ENCODE measurements at regions not wholly inside any gene's neighbourhood (a gene's known extent, or its start where the extent isn't known, plus 50 kb on each side); places are given as distances from the start of the nearest gene placed in this dataset.

DNA sequence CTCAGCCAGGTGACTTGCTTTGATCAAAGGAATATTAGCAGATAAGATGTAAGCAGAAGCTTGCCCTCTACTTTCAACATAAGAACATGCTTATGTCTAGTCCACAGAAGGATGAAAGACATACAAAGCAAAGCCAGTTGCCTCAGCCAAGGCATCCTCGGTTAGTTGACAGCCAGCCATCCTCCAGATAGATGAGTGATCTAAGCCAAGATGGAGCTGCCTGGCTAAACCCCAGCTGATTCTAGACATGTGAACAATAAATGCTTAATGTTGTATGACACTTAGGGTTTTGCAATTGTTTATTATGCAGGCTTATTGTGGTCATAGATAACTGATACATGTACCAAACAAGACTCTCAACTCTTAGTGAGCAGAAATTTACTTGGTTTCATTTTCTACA is 157.6 kb upstream of the TMTC2 start:
- Histone ChIP-seq H3K36me3 (no peaks in the 10 kb centered on the region), H3K4me2 (no peak overlapping the region)

DNA sequence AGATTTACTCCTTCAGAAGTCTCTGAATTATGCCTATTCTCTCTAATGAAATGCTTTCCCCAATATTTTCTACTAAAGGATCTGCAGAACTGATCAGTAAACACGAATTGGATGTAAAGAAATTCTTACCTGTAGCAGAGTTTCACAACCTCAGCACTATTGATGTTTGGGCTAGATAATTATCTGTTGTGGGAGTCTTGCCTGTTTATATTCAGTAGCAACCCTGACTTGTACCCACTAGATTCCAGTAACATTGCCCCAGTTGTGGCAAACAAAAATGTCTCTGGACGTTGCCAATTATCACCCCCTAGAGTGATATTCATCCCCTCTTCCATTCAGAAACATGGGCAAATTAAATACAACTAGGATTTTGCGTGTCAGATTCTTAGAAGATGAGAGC is 156.8 kb upstream of the TMTC2 start:
- no peak for TF ChIP-seq Cebpa-rat (IDR thresholded peaks at IDR 0.05)
- no peaks in the 10 kb centered on the region for H3K4me1 ChIP-seq
- no peaks in the 10 kb centered on the region for H3K9me3 ChIP-seq
- H4K20me1 ChIP-seq: no peaks in the 10 kb centered on the region
- H3K4me3 ChIP-seq: no peak overlapping the region
- no peak overlapping the region for H3K9ac ChIP-seq
- H3K36me3 ChIP-seq: no peaks in the 10 kb centered on the region
- no peak overlapping the region for H3K27ac ChIP-seq
- no peaks in the 10 kb centered on the region for H3K27me3 ChIP-seq
- H3K4me2 ChIP-seq: no peak overlapping the region

More for the DNA sequence above, 157.6 kb upstream of the TMTC2 start:
- H3K9me3 ChIP-seq: no peaks in the 10 kb centered on the region
- H3K27me3 ChIP-seq: no peaks in the 10 kb centered on the region
- H3K9ac ChIP-seq: no peak overlapping the region
- no peak overlapping the region for H3K27ac ChIP-seq
- no peaks in the 10 kb centered on the region for H3K4me1 ChIP-seq
- H4K20me1 ChIP-seq: no peaks in the 10 kb centered on the region
- no peak for TF ChIP-seq Cebpa-rat (IDR thresholded peaks at IDR 0.05)
- H3K4me3 ChIP-seq: no peak overlapping the region

DNA sequence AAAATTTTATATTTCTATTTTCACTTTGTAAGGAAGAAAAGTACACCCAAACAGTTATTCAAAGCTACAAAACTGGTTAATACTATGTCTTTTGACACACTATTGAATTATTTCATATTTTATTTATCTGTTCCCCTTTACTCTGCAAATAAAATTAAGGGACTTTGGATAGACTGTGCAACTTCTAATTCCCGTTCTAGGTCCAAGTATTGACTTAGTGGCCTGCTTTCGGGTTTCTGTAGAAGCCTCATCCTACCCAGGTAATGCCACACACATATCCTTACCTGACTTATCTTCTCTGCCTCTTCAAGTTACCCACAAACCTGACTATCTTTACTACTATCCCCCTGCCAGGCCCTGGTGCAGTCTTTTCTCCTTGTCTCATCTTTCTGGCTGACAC is 156.3 kb upstream of the TMTC2 start:
- no peak overlapping the region for H3K27ac ChIP-seq
- no peak for TF ChIP-seq Cebpa-rat (IDR thresholded peaks at IDR 0.05)
- H3K36me3 ChIP-seq: no peaks in the 10 kb centered on the region
- no peaks in the 10 kb centered on the region for H3K27me3 ChIP-seq
- H3K4me2 ChIP-seq: no peak overlapping the region
- no peak overlapping the region for H3K4me3 ChIP-seq
- H4K20me1 ChIP-seq: no peaks in the 10 kb centered on the region
- no peak overlapping the region for H3K9ac ChIP-seq
- no peaks in the 10 kb centered on the region for H3K9me3 ChIP-seq
- no peaks in the 10 kb centered on the region for H3K4me1 ChIP-seq

DNA sequence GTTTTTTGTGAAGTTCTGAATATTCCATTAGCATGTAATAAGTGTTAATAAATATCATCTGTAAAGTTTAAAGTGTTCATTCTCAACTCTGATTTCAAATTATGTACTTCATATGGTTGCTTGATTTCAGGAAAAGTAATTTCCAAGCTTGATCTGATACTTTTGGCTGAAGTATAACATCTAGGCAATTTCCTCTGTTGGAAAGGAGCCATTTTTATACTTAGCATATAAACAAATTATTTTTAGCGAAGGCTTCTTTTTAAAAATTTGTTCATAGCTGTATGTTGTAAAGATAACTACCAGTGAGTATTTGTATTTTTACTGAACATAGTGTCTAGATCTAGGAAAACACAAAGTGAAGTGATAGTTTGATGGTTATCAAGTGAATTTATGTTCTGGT is 153.4 kb upstream of the TMTC2 start:
- Histone ChIP-seq H3K4me1 (no peaks in the 10 kb centered on the region), H3K4me2 (no peak overlapping the region), H3K9me3 (no peaks in the 10 kb centered on the region), H3K4me3 (no peak overlapping the region), H4K20me1 (no peaks in the 10 kb centered on the region), H3K9ac (no peak overlapping the region), H3K27me3 (no peaks in the 10 kb centered on the region), H3K36me3 (no peaks in the 10 kb centered on the region), H3K27ac (no peak overlapping the region)
- no peak for TF ChIP-seq Cebpa-rat (IDR thresholded peaks at IDR 0.05)

DNA sequence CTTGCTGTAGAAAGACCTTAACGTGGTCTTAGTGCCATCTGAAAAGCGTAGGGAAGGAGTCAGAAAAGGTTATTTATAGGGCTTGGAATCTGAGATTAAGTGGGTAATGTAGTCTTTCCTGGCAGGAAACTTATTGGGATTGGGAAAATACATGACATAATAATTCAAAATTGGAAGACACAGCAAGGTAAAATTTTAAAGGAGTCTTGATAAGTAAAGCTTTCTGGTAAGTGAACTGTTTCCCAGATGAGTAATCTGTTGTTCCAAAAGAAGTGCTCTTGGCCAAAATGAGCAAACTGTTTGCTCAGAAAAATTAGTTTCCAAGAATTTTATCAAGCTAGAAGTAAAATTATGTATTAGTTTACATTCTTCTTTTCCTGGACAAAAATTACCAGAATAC is 149.3 kb upstream of the TMTC2 start:
- Histone ChIP-seq H3K4me2 (no peak overlapping the region), H4K20me1 (no peaks in the 10 kb centered on the region), H3K27me3 (no peaks in the 10 kb centered on the region), H3K36me3 (no peaks in the 10 kb centered on the region), H3K4me1 (no peaks in the 10 kb centered on the region), H3K4me3 (no peak overlapping the region), H3K9ac (no peak overlapping the region), H3K9me3 (no peaks in the 10 kb centered on the region), H3K27ac (no peak overlapping the region)
- no peak for TF ChIP-seq Cebpa-rat (IDR thresholded peaks at IDR 0.05)

DNA sequence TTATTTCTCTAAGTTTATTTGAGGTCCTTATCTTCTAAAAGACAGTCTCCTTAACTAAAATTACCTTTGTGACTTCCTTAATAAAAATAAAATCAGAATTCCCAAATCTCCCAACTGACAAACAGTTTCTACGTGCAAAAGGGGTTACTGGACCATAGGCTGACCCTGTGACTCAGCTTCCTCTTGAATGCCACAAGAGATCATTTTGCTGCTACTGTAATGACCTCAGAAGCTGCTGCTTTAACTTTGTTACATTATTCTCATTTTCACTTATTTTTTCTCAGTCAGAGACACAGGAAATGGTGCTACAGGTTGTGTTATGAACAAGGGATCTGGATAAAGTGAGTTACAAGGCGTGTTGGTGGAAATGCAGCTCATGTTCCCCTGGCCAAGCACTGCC is 132.2 kb upstream of the TMTC2 start:
- H3K27me3 ChIP-seq: no peaks in the 10 kb centered on the region

DNA sequence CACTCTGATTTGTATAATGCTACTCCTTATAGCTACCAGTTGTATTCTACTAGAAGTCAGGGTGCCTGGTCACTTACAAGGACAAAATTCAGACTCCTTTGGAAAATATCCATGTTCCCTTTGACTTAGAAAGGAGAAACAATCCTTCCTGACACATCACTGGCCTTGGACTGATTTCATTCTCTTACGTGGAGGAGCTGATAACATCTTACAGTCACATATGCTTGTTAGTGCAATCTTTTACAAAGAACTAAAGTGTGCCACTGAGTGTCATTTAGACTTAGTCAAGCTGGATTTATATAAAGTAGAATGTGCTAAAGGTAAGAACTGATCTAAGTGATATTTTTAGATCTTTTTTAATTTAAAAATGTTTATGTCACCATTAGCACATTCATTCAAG is 131.0 kb upstream of the TMTC2 start:
- TF ChIP-seq Cebpa-rat (IDR thresholded peaks at IDR 0.05): no peak
- no peak overlapping the region for H3K27ac ChIP-seq

More for the DNA sequence above, 132.2 kb upstream of the TMTC2 start:
- no peak overlapping the region for H3K4me3 ChIP-seq
- no peaks in the 10 kb centered on the region for H4K20me1 ChIP-seq
- peaks cover 19% of the 10 kb centered on the region for H3K9me3 ChIP-seq
- H3K36me3 ChIP-seq: no peaks in the 10 kb centered on the region
- TF ChIP-seq Cebpa-rat (IDR thresholded peaks at IDR 0.05): no peak
- no peak overlapping the region for H3K9ac ChIP-seq
- no peaks in the 10 kb centered on the region for H3K4me1 ChIP-seq
- no peak overlapping the region for H3K4me2 ChIP-seq
- no peak overlapping the region for H3K27ac ChIP-seq

DNA sequence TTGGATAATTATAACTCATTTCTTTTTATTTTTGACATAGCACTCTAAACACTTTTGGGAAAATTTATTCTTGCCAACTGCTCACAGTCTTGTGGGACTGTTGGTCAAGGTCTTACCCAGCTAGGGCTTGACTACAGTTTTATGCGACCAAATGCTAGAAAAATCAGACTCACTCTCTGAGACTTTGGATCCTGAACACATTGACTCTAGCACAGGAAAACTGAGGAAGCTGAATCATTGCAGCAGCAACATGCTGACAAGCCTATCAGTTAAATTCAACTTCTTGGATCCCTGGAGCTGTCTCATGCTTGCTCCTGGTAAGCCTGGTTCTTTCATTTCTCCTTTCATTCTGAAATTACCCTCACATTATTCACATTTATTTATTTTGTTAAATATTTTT is 120.7 kb upstream of the TMTC2 start:
- Histone ChIP-seq H3K27ac (no peak overlapping the region), H3K27me3 (no peaks in the 10 kb centered on the region), H4K20me1 (no peaks in the 10 kb centered on the region), H3K36me3 (no peaks in the 10 kb centered on the region), H3K4me2 (no peak overlapping the region), H3K4me1 (no peaks in the 10 kb centered on the region), H3K9ac (no peak overlapping the region), H3K4me3 (no peak overlapping the region), H3K9me3 (no peaks in the 10 kb centered on the region)
- no peak for TF ChIP-seq Cebpa-rat (IDR thresholded peaks at IDR 0.05)

More for the DNA sequence above, 131.0 kb upstream of the TMTC2 start:
- H3K4me3 ChIP-seq: no peak overlapping the region
- no peaks in the 10 kb centered on the region for H3K36me3 ChIP-seq
- no peaks in the 10 kb centered on the region for H3K27me3 ChIP-seq
- H3K9me3 ChIP-seq: peaks cover 9% of the 10 kb centered on the region
- H3K9ac ChIP-seq: no peak overlapping the region
- no peaks in the 10 kb centered on the region for H4K20me1 ChIP-seq
- no peak overlapping the region for H3K4me2 ChIP-seq
- H3K4me1 ChIP-seq: no peaks in the 10 kb centered on the region

DNA sequence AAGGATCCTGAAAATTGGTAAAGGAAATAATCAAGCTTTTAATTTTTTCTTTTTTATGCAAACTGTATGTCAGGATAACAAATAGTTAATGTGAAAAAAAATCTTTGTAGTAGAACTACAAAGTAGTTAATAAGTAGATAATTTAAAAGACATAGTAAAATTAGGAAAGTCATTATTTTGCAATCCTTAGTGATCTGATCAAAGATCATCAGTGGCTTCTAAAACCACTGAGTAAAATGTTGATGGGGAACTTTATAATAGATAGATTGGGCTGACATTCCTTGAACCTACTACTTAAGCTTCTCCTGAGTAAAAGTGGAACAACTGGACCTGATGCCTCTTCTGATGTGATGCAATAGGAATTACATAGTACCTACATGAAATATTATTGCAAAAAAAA is 119.0 kb upstream of the TMTC2 start:
- Histone ChIP-seq H3K27me3 (no peaks in the 10 kb centered on the region), H3K27ac (no peak overlapping the region), H3K4me2 (no peak overlapping the region), H3K9me3 (no peaks in the 10 kb centered on the region), H4K20me1 (no peaks in the 10 kb centered on the region), H3K9ac (no peak overlapping the region), H3K36me3 (no peaks in the 10 kb centered on the region), H3K4me3 (no peak overlapping the region), H3K4me1 (no peaks in the 10 kb centered on the region)
- no peak for TF ChIP-seq Cebpa-rat (IDR thresholded peaks at IDR 0.05)

DNA sequence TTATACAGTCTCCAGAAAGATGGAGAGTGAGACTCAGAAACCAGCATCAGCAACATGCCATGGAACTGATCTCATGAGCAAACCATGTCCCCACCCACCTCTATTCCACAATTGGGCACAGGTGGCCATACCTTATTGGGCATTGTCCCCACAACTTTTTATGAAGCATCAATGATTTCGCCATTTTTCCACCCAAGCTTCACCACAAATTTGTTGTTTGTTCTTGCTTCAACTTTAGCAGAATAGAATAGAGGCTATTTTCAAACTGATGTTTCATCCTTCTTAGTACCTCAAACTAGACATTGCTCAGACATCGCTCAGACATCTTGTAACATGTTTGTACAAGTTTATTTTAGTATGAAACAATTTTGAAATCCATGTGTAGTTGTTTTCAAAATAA is 112.5 kb upstream of the TMTC2 start:
- Histone ChIP-seq H3K4me3 (no peak overlapping the region), H3K9ac (no peak overlapping the region), H3K4me1 (no peaks in the 10 kb centered on the region), H3K27me3 (no peaks in the 10 kb centered on the region), H3K27ac (no peak overlapping the region), H3K36me3 (no peaks in the 10 kb centered on the region), H3K9me3 (no peaks in the 10 kb centered on the region), H4K20me1 (no peaks in the 10 kb centered on the region), H3K4me2 (no peak overlapping the region)
- TF ChIP-seq Cebpa-rat (IDR thresholded peaks at IDR 0.05): no peak

DNA sequence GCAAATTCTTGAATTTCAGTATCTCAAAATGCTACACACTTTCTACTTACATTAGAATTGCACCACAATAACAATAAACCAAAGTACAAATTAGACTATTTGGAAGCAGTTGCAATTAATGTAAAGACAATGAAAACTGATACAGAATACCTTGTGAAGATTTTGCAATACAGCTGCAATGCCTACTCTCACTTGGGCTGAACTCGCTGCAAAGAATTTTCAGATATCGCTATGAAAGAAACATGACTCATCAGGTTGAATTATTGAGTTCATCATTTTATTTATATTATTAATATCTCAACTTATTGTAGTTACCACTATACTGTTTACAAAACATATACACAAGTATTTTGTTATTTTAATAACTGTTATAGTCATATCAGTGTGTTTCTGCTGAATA is 108.0 kb upstream of the TMTC2 start:
- Histone ChIP-seq H3K36me3 (no peaks in the 10 kb centered on the region), H3K4me1 (no peaks in the 10 kb centered on the region), H3K4me3 (no peak overlapping the region), H3K27me3 (no peaks in the 10 kb centered on the region), H3K4me2 (no peak overlapping the region), H3K9ac (no peak overlapping the region), H3K9me3 (no peaks in the 10 kb centered on the region), H3K27ac (no peak overlapping the region), H4K20me1 (no peaks in the 10 kb centered on the region)
- TF ChIP-seq Cebpa-rat (IDR thresholded peaks at IDR 0.05): no peak

Measured in BLaER1 (cell line).